ENCODE measurements at regions not wholly inside any gene's neighbourhood (a gene's known extent, or its start where the extent isn't known, plus 50 kb on each side); places are given as distances from the start of the nearest gene placed in this dataset.

DNA sequence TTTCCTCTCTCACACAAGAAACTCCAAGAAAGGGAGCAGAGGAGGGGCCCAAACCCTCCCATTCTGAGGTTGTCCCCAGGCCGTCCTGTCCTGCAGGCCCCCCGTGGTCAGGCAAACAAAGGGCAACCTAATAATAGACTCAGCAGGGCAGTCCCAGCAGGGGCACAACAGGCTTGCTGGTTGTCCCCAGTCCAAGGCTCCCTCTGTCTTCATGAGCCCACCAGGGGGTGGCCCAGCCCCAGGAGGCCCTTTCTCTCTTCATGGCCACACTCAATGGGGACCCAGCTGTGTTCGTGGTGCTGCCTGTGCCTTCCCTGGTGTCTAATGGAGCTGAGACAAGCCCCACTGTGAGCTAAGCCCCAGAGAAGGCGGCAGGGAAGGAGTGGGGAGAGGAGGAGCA is 359.9 kb downstream of the ADGRD1 start:
- Histone ChIP-seq H3K27me3 (ENCODE audit: insufficient read depth in 3 of 3, low read length in 2 of 3) (peaks cover 0 to 11% (median 3%) of the 10 kb centered on the region in 3 donors), H3K36me3 (ENCODE audit: insufficient read depth in 1 of 2, low read depth in 1 of 2) (no peaks in the 10 kb centered on the region), H3K9me3 (no peaks in the 10 kb centered on the region), H3K4me1 (no peaks in the 10 kb centered on the region), H3K27ac (no peak overlapping the region), H3K4me3 (no peak overlapping the region)
- intact Hi-C loops (cut with DNase I) = loop anchor here in 1 of 2 donors (5.0 kb wide), 1 partner anchor 329 kb away; no protein-coding TSS in a partner anchor
- DNase-seq (no peak), ATAC-seq (no peak)
- 41 to 56% (median 53%) methylated on average over 4 of the region's 4 CpGs for WGBS, 3 donors
- TF ChIP-seq, protein P1, sequence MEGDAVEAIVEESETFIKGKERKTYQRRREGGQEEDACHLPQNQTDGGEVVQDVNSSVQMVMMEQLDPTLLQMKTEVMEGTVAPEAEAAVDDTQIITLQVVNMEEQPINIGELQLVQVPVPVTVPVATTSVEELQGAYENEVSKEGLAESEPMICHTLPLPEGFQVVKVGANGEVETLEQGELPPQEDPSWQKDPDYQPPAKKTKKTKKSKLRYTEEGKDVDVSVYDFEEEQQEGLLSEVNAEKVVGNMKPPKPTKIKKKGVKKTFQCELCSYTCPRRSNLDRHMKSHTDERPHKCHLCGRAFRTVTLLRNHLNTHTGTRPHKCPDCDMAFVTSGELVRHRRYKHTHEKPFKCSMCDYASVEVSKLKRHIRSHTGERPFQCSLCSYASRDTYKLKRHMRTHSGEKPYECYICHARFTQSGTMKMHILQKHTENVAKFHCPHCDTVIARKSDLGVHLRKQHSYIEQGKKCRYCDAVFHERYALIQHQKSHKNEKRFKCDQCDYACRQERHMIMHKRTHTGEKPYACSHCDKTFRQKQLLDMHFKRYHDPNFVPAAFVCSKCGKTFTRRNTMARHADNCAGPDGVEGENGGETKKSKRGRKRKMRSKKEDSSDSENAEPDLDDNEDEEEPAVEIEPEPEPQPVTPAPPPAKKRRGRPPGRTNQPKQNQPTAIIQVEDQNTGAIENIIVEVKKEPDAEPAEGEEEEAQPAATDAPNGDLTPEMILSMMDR (IDR thresholded peaks at IDR 0.05) = no peak

DNA sequence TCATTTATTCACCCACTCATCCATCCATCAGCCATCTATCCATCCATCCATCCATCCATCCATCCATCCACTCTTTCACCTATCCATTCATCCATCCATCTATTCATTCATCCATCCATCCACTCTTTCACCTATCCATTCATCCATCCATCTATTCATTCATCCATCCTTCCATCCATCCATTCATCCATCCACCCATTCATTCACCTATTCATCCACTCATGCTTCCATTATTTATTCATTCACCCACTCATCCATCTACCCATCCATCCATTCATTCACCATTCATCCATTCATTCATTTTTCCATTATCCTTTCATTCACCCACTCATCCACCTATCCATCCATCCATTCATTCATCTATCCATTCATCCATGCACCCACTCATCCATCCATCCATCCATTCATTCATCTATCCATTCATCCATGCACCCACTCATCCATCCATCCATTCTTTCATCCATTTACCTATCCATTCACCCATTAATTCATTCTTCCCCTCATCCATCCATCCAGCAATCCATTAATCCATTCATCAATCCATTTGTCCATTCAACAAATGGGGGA is 360.9 kb downstream of the ADGRD1 start:
- ATAC-seq (no peak), DNase-seq (no peak)
- peaks cover 0 to 11% (median 3%) of the 10 kb centered on the region in 3 donors for H3K27me3 ChIP-seq (ENCODE audit: insufficient read depth in 3 of 3, low read length in 2 of 3)
- H3K4me3 ChIP-seq = no peak overlapping the region
- intact Hi-C loops (cut with DNase I) = loop anchor here in 1 of 2 donors (5.0 kb wide), 1 partner anchor 328 kb away; no protein-coding TSS in a partner anchor
- TF ChIP-seq, protein P1 (IDR thresholded peaks at IDR 0.05) = no peak
- no peaks in the 10 kb centered on the region for H3K4me1 ChIP-seq
- no peaks in the 10 kb centered on the region for H3K36me3 ChIP-seq (ENCODE audit: insufficient read depth in 1 of 2, low read depth in 1 of 2)
- H3K27ac ChIP-seq = no peak overlapping the region
- H3K9me3 ChIP-seq = no peaks in the 10 kb centered on the region

DNA sequence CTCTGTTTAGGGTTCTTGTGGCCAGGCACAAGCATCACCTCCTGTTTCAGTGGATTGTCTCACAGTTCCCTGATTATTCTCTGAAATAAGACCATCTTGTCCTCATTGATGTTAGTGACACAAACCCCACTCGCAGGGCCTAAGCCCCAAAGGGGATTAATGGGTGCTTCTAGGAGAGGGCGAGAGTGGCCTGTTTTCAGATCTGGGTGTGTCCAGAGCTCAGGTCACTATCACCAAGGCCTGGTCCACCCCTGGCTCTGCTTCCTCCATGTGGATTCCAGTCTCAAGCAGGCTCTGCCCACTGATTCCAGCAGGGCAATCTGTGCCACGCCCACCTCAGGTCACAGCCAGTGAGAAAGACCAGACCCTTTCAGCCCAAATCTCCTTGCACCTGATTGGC is 361.9 kb downstream of the ADGRD1 start:
- Histone ChIP-seq H3K36me3 (ENCODE audit: insufficient read depth in 1 of 2, low read depth in 1 of 2) (no peaks in the 10 kb centered on the region), H3K9me3 (no peaks in the 10 kb centered on the region), H3K4me1 (no peaks in the 10 kb centered on the region), H3K27me3 (ENCODE audit: insufficient read depth in 3 of 3, low read length in 2 of 3) (peaks cover 0 to 5% (median 3%) of the 10 kb centered on the region in 3 donors), H3K27ac (no peak overlapping the region), H3K4me3 (no peak overlapping the region)
- DNase-seq (no peak), ATAC-seq (no peak)
- intact Hi-C loops (cut with DNase I) = no loop called here
- TF ChIP-seq, protein P1 (IDR thresholded peaks at IDR 0.05) = no peak
- 83% methylated on average over 3 of the region's 3 CpGs for WGBS, 3 donors

DNA sequence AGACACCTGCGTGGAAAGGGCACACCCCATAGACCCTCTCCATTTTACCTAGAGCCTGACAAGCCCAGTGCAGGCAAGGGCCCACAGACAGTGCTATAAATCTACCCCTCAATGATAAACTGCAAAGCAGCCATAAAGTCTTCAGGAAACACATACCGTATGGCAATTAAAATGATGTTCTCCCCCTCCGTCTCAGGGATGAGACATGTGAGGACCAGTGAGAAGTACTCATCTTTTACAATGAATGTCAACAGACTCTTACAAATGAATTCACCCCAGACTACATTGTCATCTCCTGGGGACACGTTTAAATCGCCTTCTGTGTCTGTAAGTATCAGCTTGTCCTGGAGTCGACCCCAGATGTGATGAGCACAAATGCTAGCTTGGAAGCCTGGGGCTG is 362.7 kb downstream of the ADGRD1 start:
- Histone ChIP-seq H3K27ac (no peak overlapping the region), H3K4me1 (no peaks in the 10 kb centered on the region), H3K4me3 (no peak overlapping the region), H3K36me3 (ENCODE audit: insufficient read depth in 1 of 2, low read depth in 1 of 2) (no peaks in the 10 kb centered on the region), H3K9me3 (no peaks in the 10 kb centered on the region), H3K27me3 (ENCODE audit: insufficient read depth in 3 of 3, low read length in 2 of 3) (peaks cover 0 to 5% (median 3%) of the 10 kb centered on the region in 3 donors)
- intact Hi-C loops (cut with DNase I) = no loop called here
- ATAC-seq (no peak), DNase-seq (no peak)
- 73 to 76% (median 74%) methylated on average over 6 of the region's 6 CpGs for WGBS, 3 donors
- TF ChIP-seq, protein P1 (IDR thresholded peaks at IDR 0.05) = no peak

All from psoas muscle (tissue), 7 donors.